HL-60 (cell line): ENCODE measurements at regions not wholly inside any gene's neighbourhood (a gene's known extent, or its start where the extent isn't known, plus 50 kb on each side); places are given as distances from the start of the nearest gene placed in this dataset.

Source experiments
- DNase-seq, 2 experiments: peaks; one replicate each; pipeline ENCODE4 v3.0.0-alpha.2; 2010 to 2020; ENCODE audit warnings: low read depth in 1 of 2, low spot score in 1 of 2
- H3K27ac ChIP-seq: fragments of 250-450 bp; sonication (Bioruptor Pico); replicated peaks from 2 replicates; pipeline ENCODE4 v1.5.1; 2020; ENCODE audit warnings: mild to moderate bottlenecking, moderate library complexity
- H3K27me3 ChIP-seq: fragments of 250-450 bp; sonication (Bioruptor Pico); 2 replicates; pipeline ENCODE4 v1.5.1; 2021; ENCODE audit warnings: mild to moderate bottlenecking, moderate library complexity; ENCODE audit not compliant: insufficient read depth, poor library complexity, severe bottlenecking
- H3K4me3 ChIP-seq: replicated peaks from 2 replicates; pipeline ENCODE4 v1.5.1; 2011; ENCODE audit warnings: mild to moderate bottlenecking, control low read depth, low read length; ENCODE audit not compliant: insufficient read depth
- CTCF ChIP-seq: IDR thresholded peaks from one replicate; pipeline ENCODE4 v1.5.1; 2011; ENCODE audit warnings: low read length, control low read depth, inconsistent platforms; ENCODE audit not compliant: insufficient read depth
- GABPA ChIP-seq: IDR thresholded peaks from 2 replicates; pipeline ENCODE4 v1.6.1; 2012; ENCODE audit warnings: low read depth
- POLR2AphosphoS5 ChIP-seq: IDR thresholded peaks from 2 replicates; pipeline ENCODE4 v1.6.1; 2012; ENCODE audit warnings: low read depth
- REST ChIP-seq: IDR thresholded peaks from 2 replicates; pipeline ENCODE4 v1.6.1; 2012; ENCODE audit warnings: low read depth; ENCODE audit not compliant: insufficient replicate concordance
- SPI1 ChIP-seq: IDR thresholded peaks from 2 replicates; pipeline ENCODE4 v1.6.1; 2012; ENCODE audit warnings: low read depth, mild to moderate bottlenecking, borderline replicate concordance

GRCh38 chrX:129188231-129188630, 335.1 kb downstream of the SMARCA1 start:
- no peak overlapping the region for H3K4me3 ChIP-seq
- DNase-seq = no peak
- no peak overlapping the region for H3K27ac ChIP-seq
- no peak for TF ChIP-seq SPI1
- no peak for TF ChIP-seq POLR2AphosphoS5
- no peak for TF ChIP-seq GABPA
- no peak for TF ChIP-seq CTCF
- TF ChIP-seq REST = no peak
- H3K27me3 ChIP-seq = no peaks in the 10 kb centered on the region

GRCh38 chrX:129176710-129177109, 346.6 kb downstream of the SMARCA1 start:
- no peak for TF ChIP-seq CTCF
- no peak for TF ChIP-seq REST
- TF ChIP-seq POLR2AphosphoS5 = no peak
- TF ChIP-seq SPI1 = no peak
- no peak for TF ChIP-seq GABPA
- H3K4me3 ChIP-seq = no peak overlapping the region
- H3K27ac ChIP-seq = no peak overlapping the region
- no peak for DNase-seq
- H3K27me3 ChIP-seq = no peaks in the 10 kb centered on the region

- H3K27ac ChIP-seq = no peak overlapping the region
- DNase-seq = no peak
- H3K27me3 ChIP-seq = no peaks in the 10 kb centered on the region
- H3K4me3 ChIP-seq = no peak overlapping the region
- TF ChIP-seq SPI1 (no peak), POLR2AphosphoS5 (no peak), CTCF (no peak), REST (no peak), GABPA (no peak)
Measured at GRCh38 chrX:129161108-129161507, 362.2 kb downstream of the SMARCA1 start.
